GM10266 (cell line): ENCODE measurements at regions not wholly inside any gene's neighbourhood (a gene's known extent, or its start where the extent isn't known, plus 50 kb on each side); places are given as distances from the start of the nearest gene placed in this dataset.

Source experiments
- DNase-seq: peaks from one replicate; pipeline ENCODE4 v3.0.0; 2012; ENCODE audit errors: extremely low spot score
- CTCF ChIP-seq: IDR thresholded peaks from 2 replicates; pipeline ENCODE4 v1.5.1; 2012; ENCODE audit warnings: mild to moderate bottlenecking, low read depth; ENCODE audit not compliant: control insufficient read depth, insufficient read depth; ENCODE audit errors: missing control alignments

DNA sequence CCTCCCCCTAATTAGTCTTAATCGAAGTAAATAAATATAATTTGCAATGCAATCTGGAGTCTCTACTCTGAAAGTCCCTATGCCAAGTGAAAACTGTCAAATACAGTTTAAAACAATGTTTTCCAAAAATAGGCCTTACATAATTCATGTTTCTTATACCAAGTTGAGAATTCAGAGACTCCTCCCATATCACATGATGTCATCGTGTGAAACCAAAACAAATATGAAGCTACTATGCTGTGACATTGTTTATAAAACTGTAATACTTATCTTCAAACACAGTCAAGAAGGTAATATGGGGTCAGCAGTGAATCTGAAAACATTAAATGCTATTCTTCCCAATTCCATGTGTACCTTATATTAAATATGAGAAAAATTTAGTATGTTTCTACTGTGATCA lies 940.2 kb upstream of the FANCL start:
- no peak for TF ChIP-seq CTCF

GRCh38 chr2:59180621-59181020 lies 939.5 kb upstream of the FANCL start:
- TF ChIP-seq CTCF: no peak
- DNase-seq: no peak

More for the DNA sequence above, 940.2 kb upstream of the FANCL start:
- no peak for DNase-seq

GRCh38 chr2:59180111-59180510 lies 939.0 kb upstream of the FANCL start:
- DNase-seq: no peak
- no peak for TF ChIP-seq CTCF

DNA sequence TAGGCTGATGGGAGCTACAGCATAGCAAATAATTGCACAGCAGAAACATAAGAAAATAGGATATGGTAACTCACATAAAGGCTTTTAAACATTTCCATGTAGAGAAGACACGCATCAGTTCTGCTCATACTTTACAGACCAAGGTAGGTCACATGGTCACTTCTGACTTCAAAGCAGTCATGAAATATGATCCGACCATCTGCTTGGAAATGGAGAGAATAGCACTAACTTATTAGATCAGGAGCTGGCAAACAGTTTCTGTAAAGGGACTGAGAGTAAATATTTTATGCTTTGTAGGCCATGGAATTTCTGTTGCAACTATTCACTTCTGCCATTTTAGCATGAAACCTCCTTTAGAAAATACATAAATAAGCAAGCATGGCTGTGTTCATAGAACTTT lies 936.6 kb upstream of the FANCL start:
- no peak for DNase-seq
- TF ChIP-seq CTCF: no peak

GRCh38 chr2:59176737-59177136 lies 935.6 kb upstream of the FANCL start:
- peak; percentile 13 for TF ChIP-seq CTCF
- DNase-seq: no peak

GRCh38 chr2:59174536-59175243 lies 933.6 kb upstream of the FANCL start:
- no peak for DNase-seq
- no peak for TF ChIP-seq CTCF

GRCh38 chr2:59173325-59173724 lies 932.2 kb upstream of the FANCL start:
- no peak for DNase-seq

More at GRCh38 chr2:59173325-59173724, 932.2 kb upstream of the FANCL start:
- TF ChIP-seq CTCF: no peak
